SU-DHL-6 (cell line): ENCODE measurements at regions not wholly inside any gene's neighbourhood (a gene's known extent, or its start where the extent isn't known, plus 50 kb on each side); places are given as distances from the start of the nearest gene placed in this dataset.

Experiments used
- CTCF ChIP-seq: fragments of 200-600 bp; sonication (generic); IDR thresholded peaks from one replicate; pipeline ENCODE4 v1.5.1; 2017; ENCODE audit warnings: antibody characterized with exemption, mild to moderate bottlenecking, low read length, moderate library complexity; ENCODE audit not compliant: insufficient read depth, poor library complexity, severe bottlenecking
- EZH2phosphoT487 ChIP-seq: fragments of 200-600 bp; sonication (generic), shearing (Covaris generic); conservative IDR thresholded peaks from 2 replicates; pipeline ENCODE4 v1.6.1; 2018; ENCODE audit warnings: mild to moderate bottlenecking, antibody characterized with exemption, low read length, moderate library complexity, mixed read lengths

GRCh38 chr5:61755726-61756222 is 423.7 kb downstream of the ZSWIM6 start:
- TF ChIP-seq CTCF, result no peak
- TF ChIP-seq EZH2phosphoT487, result no peak
